BLaER1 treated with 17β-estradiol and CSF1 and Interleukin-3, amounts not matched to agents 10 nM and 100 nM (cell line): ENCODE measurements at regions not wholly inside any gene's neighbourhood (a gene's known extent, or its start where the extent isn't known, plus 50 kb on each side); places are given as distances from the start of the nearest gene placed in this dataset.

Experiments
- H3K27ac ChIP-seq, 11 experiments: shearing (Covaris generic); formaldehyde crosslinking; 2 replicates each; pipeline ENCODE4 v1.8.1; 2022
- H3K27me3 ChIP-seq, 11 experiments: shearing (Covaris generic); formaldehyde crosslinking; 2 replicates each; pipeline ENCODE4 v1.8.1; 2022
- H3K36me3 ChIP-seq, 11 experiments: shearing (Covaris generic); formaldehyde crosslinking; 2 replicates each; pipeline ENCODE4 v1.8.1; 2022
- H3K4me1 ChIP-seq, 10 experiments: shearing (Covaris generic); formaldehyde crosslinking; 2 replicates each; pipeline ENCODE4 v1.8.1; 2022
- H3K4me2 ChIP-seq, 11 experiments: shearing (Covaris generic); formaldehyde crosslinking; 2 replicates each; pipeline ENCODE4 v1.8.1; 2022
- H3K4me3 ChIP-seq, 10 experiments: shearing (Covaris generic); formaldehyde crosslinking; 2 replicates each; pipeline ENCODE4 v1.8.1; 2022
- H3K9ac ChIP-seq, 11 experiments: shearing (Covaris generic); formaldehyde crosslinking; 2 replicates each; pipeline ENCODE4 v1.8.1; 2022
- H3K9me3 ChIP-seq, 11 experiments: shearing (Covaris generic); formaldehyde crosslinking; replicated peaks in 1 of 11; 2 replicates each; pipeline ENCODE4 v1.8.1; 2022
- H4K20me1 ChIP-seq, 11 experiments: shearing (Covaris generic); formaldehyde crosslinking; 2 replicates each; pipeline ENCODE4 v1.8.1; 2022
- Cebpa-rat ChIP-seq, 11 experiments: shearing (Covaris generic); IDR thresholded peaks; 2 replicates each; pipeline ENCODE4 v1.8.1; 2022

- Histone ChIP-seq H3K9me3 (peaks cover 4 to 56% (median 43%) of the 10 kb centered on the region in 11 experiments; a peak in 19 of 22 replicates), H3K9ac (no peak overlapping the region), H3K36me3 (peaks cover 0 to 14% (median 0%) of the 10 kb centered on the region in 11 experiments; a peak in 3 of 22 replicates), H3K4me3 (no peak overlapping the region), H3K27ac (no peak overlapping the region), H3K4me1 (peaks cover 0 to 31% (median 8%) of the 10 kb centered on the region in 10 experiments; a peak in 10 of 20 replicates), H3K4me2 (no peak overlapping the region), H3K27me3 (no peaks in the 10 kb centered on the region), H4K20me1 (no peaks in the 10 kb centered on the region)
- TF ChIP-seq Cebpa-rat (IDR thresholded peaks at IDR 0.05) = no peak
Observed at GRCh38 chr5:167453246-167454030, 838.0 kb upstream of the WWC1 start.

- Histone ChIP-seq H3K27me3 (no peaks in the 10 kb centered on the region), H3K4me3 (no peak overlapping the region), H3K4me1 (peaks cover 17 to 79% (median 49%) of the 10 kb centered on the region in 10 experiments), H3K4me2 (peak overlapping the region in 6 of 11 experiments; percentile 60 to 79 (median 76); a peak in 13 of 22 replicates), H3K9ac (no peak overlapping the region), H3K36me3 (peaks cover 0 to 23% (median 0%) of the 10 kb centered on the region in 11 experiments; a peak in 4 of 22 replicates), H4K20me1 (no peaks in the 10 kb centered on the region), H3K9me3 (peaks cover 13 to 48% (median 39%) of the 10 kb centered on the region in 11 experiments), H3K27ac (peak overlapping the region in 4 of 11 experiments; percentile 41 to 92 (median 84); a peak in 8 of 22 replicates)
- no peak for TF ChIP-seq Cebpa-rat (IDR thresholded peaks at IDR 0.05)
Observed at GRCh38 chr5:167458412-167458811, 833.0 kb upstream of the WWC1 start.

DNA sequence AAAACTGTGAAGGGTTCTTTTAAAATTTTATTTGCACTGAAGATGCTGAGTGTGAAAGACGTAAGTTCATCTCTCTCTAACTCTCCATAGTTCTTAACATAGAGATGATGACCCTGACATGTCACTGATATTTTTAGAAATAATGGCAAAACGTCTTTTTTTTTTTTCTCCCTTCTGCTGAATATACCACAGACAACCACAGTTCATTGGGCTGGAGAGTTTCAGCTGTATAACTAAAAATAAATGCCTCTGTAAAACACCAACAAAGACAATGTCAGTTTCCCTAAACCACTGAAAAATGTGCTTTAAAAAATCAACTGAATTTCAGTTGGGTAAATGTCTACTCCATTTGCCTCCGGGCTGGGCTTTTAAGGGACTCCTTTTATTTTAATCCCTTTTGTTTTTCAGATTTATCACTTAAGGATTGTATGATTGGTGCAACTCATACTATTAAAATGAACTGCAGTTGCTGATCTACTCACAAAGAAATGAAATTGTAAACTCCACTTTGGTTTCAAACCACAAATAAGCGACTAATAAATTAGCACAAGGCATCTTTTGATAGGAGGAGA is 830.9 kb upstream of the WWC1 start:
- Histone ChIP-seq H3K4me1 (peaks cover 17 to 87% (median 53%) of the 10 kb centered on the region in 10 experiments), H3K4me3 (peak overlapping the region in 8 of 10 experiments; percentile 7 to 47 (median 31); a peak in 9 of 20 replicates), H3K27me3 (no peaks in the 10 kb centered on the region), H3K9me3 (peaks cover 26 to 48% (median 40%) of the 10 kb centered on the region in 11 experiments), H3K27ac (peak overlapping the region in 9 of 11 experiments; percentile 39 to 92 (median 82); a peak in 18 of 22 replicates), H4K20me1 (no peaks in the 10 kb centered on the region), H3K36me3 (peaks cover 0 to 23% (median 0%) of the 10 kb centered on the region in 11 experiments; a peak in 6 of 22 replicates), H3K4me2 (peak overlapping the region; percentile 50 to 79 (median 70)), H3K9ac (peak overlapping the region in 9 of 11 experiments; percentile 7 to 76 (median 59); a peak in 14 of 22 replicates)
- TF ChIP-seq Cebpa-rat (IDR thresholded peaks at IDR 0.05) = no peak

DNA sequence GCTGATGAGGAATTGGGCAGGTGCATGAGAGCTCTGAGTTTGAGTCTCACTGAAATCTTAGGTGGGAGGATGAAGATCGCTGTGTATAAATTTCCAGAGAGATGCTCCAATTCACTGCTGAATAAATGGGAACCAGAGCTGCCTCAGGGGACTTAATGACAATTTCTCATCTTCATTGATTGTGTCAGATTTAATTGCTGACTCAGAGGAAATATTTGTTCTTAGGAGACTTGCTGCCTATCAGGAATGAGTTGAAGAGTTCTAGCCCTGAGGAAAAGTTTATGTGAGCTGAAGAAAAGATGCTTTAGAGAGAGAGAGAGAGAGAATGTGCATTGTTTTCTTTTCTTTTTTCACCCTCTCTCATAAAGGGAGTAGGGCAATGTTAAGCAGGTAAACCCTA is 827.5 kb upstream of the WWC1 start:
- Histone ChIP-seq H3K27me3 (no peaks in the 10 kb centered on the region), H3K4me2 (peak overlapping the region in 2 of 11 experiments; percentile 15 to 60; a peak in 1 of 22 replicates), H3K36me3 (peaks cover 0 to 23% (median 0%) of the 10 kb centered on the region in 11 experiments; a peak in 7 of 22 replicates), H3K4me3 (peak overlapping the region in 3 of 10 experiments; percentile 26 to 28 (median 26); a peak in 3 of 20 replicates), H3K9me3 (peaks cover 40 to 66% (median 58%) of the 10 kb centered on the region in 11 experiments), H4K20me1 (no peaks in the 10 kb centered on the region), H3K4me1 (peaks cover 17 to 53% (median 39%) of the 10 kb centered on the region in 10 experiments), H3K27ac (0 out of 22 replicates have a peak overlapping the region, but pooled peaks of 1 of the 11 experiments have one; percentile 56), H3K9ac (no peak overlapping the region)
- TF ChIP-seq Cebpa-rat (IDR thresholded peaks at IDR 0.05) = no peak

GRCh38 chr5:167466992-167467391 is 824.5 kb upstream of the WWC1 start:
- no peak for TF ChIP-seq Cebpa-rat (IDR thresholded peaks at IDR 0.05)
- no peaks in the 10 kb centered on the region for H3K27me3 ChIP-seq

DNA sequence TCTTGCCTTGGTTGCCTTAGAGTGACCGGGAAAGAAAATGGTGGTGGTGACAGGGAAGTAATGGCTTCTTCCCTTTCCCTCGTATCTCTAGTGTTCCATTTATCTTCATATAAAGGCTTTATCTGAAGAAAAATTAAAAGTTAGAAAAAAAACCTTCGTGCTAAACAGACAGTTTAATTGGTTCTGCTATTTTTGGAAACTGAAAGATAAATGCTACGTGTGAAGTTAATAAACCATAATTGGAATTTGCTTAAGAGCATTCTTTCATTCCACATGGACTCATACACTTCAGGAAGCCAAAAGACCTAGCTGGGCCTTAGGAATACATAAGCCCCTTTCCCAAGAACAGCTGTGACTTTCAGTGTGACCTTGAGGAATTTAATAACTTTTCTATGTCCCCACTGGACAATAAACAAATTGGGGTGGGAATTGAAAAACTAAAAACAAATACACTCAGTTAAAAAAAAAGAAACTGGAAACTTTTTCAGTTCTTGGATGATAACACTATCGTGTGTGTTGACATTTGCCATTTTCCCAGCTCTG is 818.8 kb upstream of the WWC1 start:
- H4K20me1 ChIP-seq = no peaks in the 10 kb centered on the region
- no peak overlapping the region for H3K4me2 ChIP-seq
- no peaks in the 10 kb centered on the region for H3K4me1 ChIP-seq
- peaks cover 0 to 53% (median 9%) of the 10 kb centered on the region in 11 experiments; a peak in 14 of 22 replicates for H3K9me3 ChIP-seq
- H3K4me3 ChIP-seq = no peak overlapping the region
- no peak for TF ChIP-seq Cebpa-rat (IDR thresholded peaks at IDR 0.05)
- no peak overlapping the region for H3K9ac ChIP-seq
- no peaks in the 10 kb centered on the region for H3K36me3 ChIP-seq
- no peak overlapping the region for H3K27ac ChIP-seq
- no peaks in the 10 kb centered on the region for H3K27me3 ChIP-seq

More at GRCh38 chr5:167466992-167467391, 824.5 kb upstream of the WWC1 start:
- no peaks in the 10 kb centered on the region for H4K20me1 ChIP-seq
- no peak overlapping the region for H3K4me2 ChIP-seq
- peaks cover 40 to 83% (median 64%) of the 10 kb centered on the region in 11 experiments for H3K9me3 ChIP-seq
- H3K36me3 ChIP-seq = peaks cover 0 to 23% (median 0%) of the 10 kb centered on the region in 11 experiments; a peak in 7 of 22 replicates
- no peak overlapping the region for H3K27ac ChIP-seq
- peaks cover 0 to 24% (median 12%) of the 10 kb centered on the region in 10 experiments; a peak in 12 of 20 replicates for H3K4me1 ChIP-seq
- no peak overlapping the region for H3K9ac ChIP-seq
- no peak overlapping the region; a peak in 1 of 20 replicates for H3K4me3 ChIP-seq

GRCh38 chr5:167478188-167478587 is 813.3 kb upstream of the WWC1 start:
- H3K27ac ChIP-seq = no peak overlapping the region
- TF ChIP-seq Cebpa-rat (IDR thresholded peaks at IDR 0.05) = no peak
- no peaks in the 10 kb centered on the region for H4K20me1 ChIP-seq
- peaks cover 0 to 21% (median 8%) of the 10 kb centered on the region in 11 experiments; a peak in 10 of 22 replicates for H3K9me3 ChIP-seq
- H3K36me3 ChIP-seq = no peaks in the 10 kb centered on the region
- no peaks in the 10 kb centered on the region for H3K27me3 ChIP-seq
- no peak overlapping the region for H3K9ac ChIP-seq
- no peak overlapping the region for H3K4me3 ChIP-seq
- H3K4me1 ChIP-seq = no peaks in the 10 kb centered on the region
- no peak overlapping the region for H3K4me2 ChIP-seq

DNA sequence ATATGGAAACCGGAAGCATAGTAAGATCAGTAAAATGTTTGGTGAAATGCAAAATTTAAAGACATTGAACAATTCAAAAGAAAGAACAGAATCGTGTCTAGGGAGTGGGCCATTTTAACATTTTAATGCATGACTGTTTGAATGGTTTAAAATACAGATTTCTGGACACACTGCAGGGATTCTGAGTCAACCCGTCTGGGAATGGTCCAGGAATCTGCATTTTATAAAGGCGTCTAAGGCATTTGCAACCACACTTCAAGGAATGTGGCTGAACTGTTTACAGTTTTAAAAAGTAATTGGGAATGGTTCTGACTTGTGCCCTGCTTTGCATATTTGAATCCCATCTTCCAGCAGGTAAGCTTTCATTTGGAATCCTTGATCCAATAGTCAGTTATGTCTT is 811.7 kb upstream of the WWC1 start:
- no peaks in the 10 kb centered on the region for H3K4me1 ChIP-seq
- H3K4me3 ChIP-seq = no peak overlapping the region
- H3K9me3 ChIP-seq = peaks cover 0 to 27% (median 17%) of the 10 kb centered on the region in 11 experiments; a peak in 14 of 22 replicates
- TF ChIP-seq Cebpa-rat (IDR thresholded peaks at IDR 0.05) = no peak
- H3K27ac ChIP-seq = no peak overlapping the region
- no peak overlapping the region for H3K9ac ChIP-seq
- no peaks in the 10 kb centered on the region for H3K36me3 ChIP-seq
- no peaks in the 10 kb centered on the region for H4K20me1 ChIP-seq
- no peaks in the 10 kb centered on the region for H3K27me3 ChIP-seq
- no peak overlapping the region for H3K4me2 ChIP-seq
